ENCODE measurements at regions not wholly inside any gene's neighbourhood (a gene's known extent, or its start where the extent isn't known, plus 50 kb on each side); places are given as distances from the start of the nearest gene placed in this dataset.

- TF ChIP-seq CTCF (IDR thresholded peaks at IDR 0.05; ENCODE audit: poor library complexity), result no peak
- no peak for TF ChIP-seq EZH2phosphoT487 (IDR thresholded peaks at IDR 0.05; ENCODE audit: low read depth, severe bottlenecking, unreplicated experiment)
These were observed 321.8 kb upstream of the SPRED2 start for GRCh38 chr2:65754219-65754618.
